Liver (tissue), 8 donors: ENCODE measurements at regions not wholly inside any gene's neighbourhood (a gene's known extent, or its start where the extent isn't known, plus 50 kb on each side); places are given as distances from the start of the nearest gene placed in this dataset.

Experiments used
- DNase-seq: peaks from one replicate; pipeline ENCODE4 v3.0.0-alpha.2; 2017; ENCODE audit warnings: low spot score
- H3K27ac ChIP-seq, 2 donors: one replicate each; pipeline ENCODE4 v1.7.0; 2013; ENCODE audit warnings: inconsistent platforms in 2 of 2, low read length in 2 of 2, control low read depth in 1 of 2, low read depth in 1 of 2, mild to moderate bottlenecking in 1 of 2
- H3K27me3 ChIP-seq, 4 donors: one replicate each; pipeline versions ENCODE4 v1.6.1 to v1.7.0; 2013; ENCODE audit warnings: low read length in 3 of 4, inconsistent platforms in 1 of 4, mild to moderate bottlenecking in 1 of 4, moderate library complexity in 1 of 4; ENCODE audit not compliant: control insufficient read depth in 4 of 4, insufficient read depth in 4 of 4
- H3K36me3 ChIP-seq, 4 donors: one replicate each; pipeline versions ENCODE4 v1.6.1 to v1.7.0; 2013; ENCODE audit warnings: low read length in 3 of 4, mild to moderate bottlenecking in 3 of 4, low read depth in 1 of 4, moderate library complexity in 1 of 4; ENCODE audit not compliant: control insufficient read depth in 4 of 4, insufficient read depth in 3 of 4
- H3K4me1 ChIP-seq, 4 donors: one replicate each; pipeline versions ENCODE4 v1.6.1 to v1.7.0; 2013; ENCODE audit warnings: low read length in 3 of 4, mild to moderate bottlenecking in 3 of 4, moderate library complexity in 1 of 4; ENCODE audit not compliant: control insufficient read depth in 4 of 4, insufficient read depth in 4 of 4
- H3K4me3 ChIP-seq, 3 donors: one replicate each; pipeline versions ENCODE4 v1.6.1 to v1.7.0; 2013; ENCODE audit warnings: low read length in 3 of 3, control low read depth in 1 of 3, low read depth in 1 of 3, mild to moderate bottlenecking in 1 of 3
- H3K9ac ChIP-seq, 2 donors: one replicate each; pipeline ENCODE4 v1.7.0; 2013; ENCODE audit warnings: low read length in 2 of 2, mild to moderate bottlenecking in 2 of 2, moderate library complexity in 2 of 2, control low read depth in 1 of 2, low read depth in 1 of 2
- H3K9me3 ChIP-seq, 4 donors: one replicate each; pipeline versions ENCODE4 v1.6.1 to v1.7.0; 2013; ENCODE audit warnings: low read length in 3 of 4; ENCODE audit not compliant: control insufficient read depth in 4 of 4
- ATF3 ChIP-seq: IDR thresholded peaks from 2 replicates; pipeline ENCODE4 v1.6.1; 2016; ENCODE audit warnings: antibody characterized with exemption
- CTCF ChIP-seq: fragments of 150-350 bp; IDR thresholded peaks from 2 replicates; pipeline ENCODE4 v1.5.1; 2017; ENCODE audit warnings: improper control_type of control experiment, low read depth, low read length; ENCODE audit not compliant: missing input control
- EGR1 ChIP-seq, 2 donors: IDR thresholded peaks; 2 replicates each; pipeline ENCODE4 v1.6.1; 2016 to 2018; ENCODE audit warnings: antibody characterized with exemption in 2 of 2, low read depth in 2 of 2
- FOXA1 ChIP-seq: IDR thresholded peaks from 2 replicates; pipeline ENCODE4 v1.6.1; 2016; ENCODE audit warnings: antibody characterized with exemption
- FOXA2 ChIP-seq: IDR thresholded peaks from 2 replicates; pipeline ENCODE4 v1.6.1; 2016; ENCODE audit warnings: antibody characterized with exemption
- GABPA ChIP-seq, 2 donors: IDR thresholded peaks in 1 of 2; conservative IDR thresholded peaks in 1 of 2; 2 replicates each; pipeline ENCODE4 v1.6.1; 2016; ENCODE audit warnings: antibody characterized with exemption in 2 of 2, mild to moderate bottlenecking in 1 of 2, moderate library complexity in 1 of 2
- HNF4A ChIP-seq, 2 donors: conservative IDR thresholded peaks; 2 replicates each; pipeline ENCODE4 v1.6.1; 2016; ENCODE audit warnings: antibody characterized with exemption in 2 of 2, mild to moderate bottlenecking in 2 of 2
- HNF4G ChIP-seq: IDR thresholded peaks from 2 replicates; pipeline ENCODE4 v1.6.1; 2016; ENCODE audit warnings: antibody characterized with exemption
- JUND ChIP-seq, 2 donors: IDR thresholded peaks; 2 replicates each; pipeline ENCODE4 v1.6.1; 2016; ENCODE audit warnings: antibody characterized with exemption in 2 of 2
- MAX ChIP-seq: IDR thresholded peaks from 2 replicates; pipeline ENCODE4 v1.6.1; 2016; ENCODE audit warnings: antibody characterized with exemption
- NR2F2 ChIP-seq: IDR thresholded peaks from 2 replicates; pipeline ENCODE4 v1.6.1; 2016; ENCODE audit warnings: antibody characterized with exemption
- RAD21 ChIP-seq, 2 donors: IDR thresholded peaks; 2 replicates each; pipeline ENCODE4 v1.6.1; 2016; ENCODE audit warnings: antibody characterized with exemption in 2 of 2, mild to moderate bottlenecking in 2 of 2
- REST ChIP-seq: IDR thresholded peaks from 2 replicates; pipeline ENCODE4 v1.6.1; 2016; ENCODE audit warnings: antibody characterized with exemption, mild to moderate bottlenecking
- RXRA ChIP-seq, 2 donors: IDR thresholded peaks; 2 replicates each; pipeline ENCODE4 v1.6.1; 2017 to 2018; ENCODE audit warnings: antibody characterized with exemption in 2 of 2, mild to moderate bottlenecking in 1 of 2
- SP1 ChIP-seq: IDR thresholded peaks from 2 replicates; pipeline ENCODE4 v1.6.1; 2018; ENCODE audit warnings: antibody characterized with exemption, mild to moderate bottlenecking
- TAF1 ChIP-seq: conservative IDR thresholded peaks from 2 replicates; pipeline ENCODE4 v1.6.1; 2016; ENCODE audit warnings: antibody characterized with exemption, mild to moderate bottlenecking
- YY1 ChIP-seq: IDR thresholded peaks from 2 replicates; pipeline ENCODE4 v1.6.1; 2016; ENCODE audit warnings: antibody characterized with exemption, mild to moderate bottlenecking
- ZBTB33 ChIP-seq: IDR thresholded peaks from 2 replicates; pipeline ENCODE4 v1.6.1; 2016; ENCODE audit warnings: antibody characterized with exemption
- WGBS: extraction: QIAGEN DNeasy Blood & Tissue Kit; methylation state at CpG from one replicate; pipeline ENCODE4 v1.1.7; 2013; 5-methylcytosine and 5-hydroxymethylcytosine counted together
- donor health status: healthy.
- donor health status: healthy.
- donor health status: healthy.
- donor health status: healthy.
- donor health status: healthy.

GRCh38 chr6:1014431-1014807, 297.5 kb upstream of the FOXQ1 start:
- Histone ChIP-seq H3K9ac (no peak overlapping the region), H3K4me1 (no peaks in the 10 kb centered on the region), H3K27ac (no peak overlapping the region), H3K4me3 (no peak overlapping the region), H3K27me3 (peaks cover 0 to 2% (median 0%) of the 10 kb centered on the region in 4 donors), H3K9me3 (peaks cover 0 to 2% (median 0%) of the 10 kb centered on the region in 4 donors), H3K36me3 (no peaks in the 10 kb centered on the region)
- TF ChIP-seq GABPA (IDR thresholded peaks at IDR 0.05 in 1 of 2, conservative IDR thresholded peaks at IDR 0.05 in 1 of 2) (no peak), RXRA (IDR thresholded peaks at IDR 0.05) (no peak), MAX (no peak), YY1 (no peak), SP1 (no peak)
- DNase-seq = no peak
- WGBS = 58% methylated on average over 2 of the region's 2 CpGs

- H3K27ac ChIP-seq = no peak overlapping the region
- WGBS = 90% methylated on average over 7 of the region's 7 CpGs
- no peaks in the 10 kb centered on the region for H3K4me1 ChIP-seq
- no peak for DNase-seq
- peaks cover 0 to 2% (median 0%) of the 10 kb centered on the region in 4 donors for H3K9me3 ChIP-seq
- TF ChIP-seq FOXA2 (no peak), REST (no peak), HNF4G (no peak), EGR1 (IDR thresholded peaks at IDR 0.05; ENCODE audit: low read depth in 2 of 2) (no peak), FOXA1 (no peak), RAD21 (IDR thresholded peaks at IDR 0.05) (no peak), MAX (no peak), JUND (IDR thresholded peaks at IDR 0.05) (no peak), ATF3 (no peak), SP1 (no peak), TAF1 (no peak), YY1 (no peak), ZBTB33 (no peak), CTCF (no peak), RXRA (IDR thresholded peaks at IDR 0.05) (no peak), HNF4A (conservative IDR thresholded peaks at IDR 0.05) (no peak), NR2F2 (no peak), GABPA (IDR thresholded peaks at IDR 0.05 in 1 of 2, conservative IDR thresholded peaks at IDR 0.05 in 1 of 2) (no peak)
- peaks cover 0 to 2% (median 0%) of the 10 kb centered on the region in 4 donors for H3K27me3 ChIP-seq
- no peaks in the 10 kb centered on the region for H3K36me3 ChIP-seq
- no peak overlapping the region for H3K4me3 ChIP-seq
- H3K9ac ChIP-seq = no peak overlapping the region
Measured at GRCh38 chr6:1013656-1014430, 298.1 kb upstream of the FOXQ1 start.
